ENCODE measurements at regions not wholly inside any gene's neighbourhood (a gene's known extent, or its start where the extent isn't known, plus 50 kb on each side); places are given as distances from the start of the nearest gene placed in this dataset.
"Not testable (repeated sequence)": the region's sequence is repeated elsewhere in the genome, so short reads cannot be mapped to it uniquely, and the experiment has no call there.

DNA sequence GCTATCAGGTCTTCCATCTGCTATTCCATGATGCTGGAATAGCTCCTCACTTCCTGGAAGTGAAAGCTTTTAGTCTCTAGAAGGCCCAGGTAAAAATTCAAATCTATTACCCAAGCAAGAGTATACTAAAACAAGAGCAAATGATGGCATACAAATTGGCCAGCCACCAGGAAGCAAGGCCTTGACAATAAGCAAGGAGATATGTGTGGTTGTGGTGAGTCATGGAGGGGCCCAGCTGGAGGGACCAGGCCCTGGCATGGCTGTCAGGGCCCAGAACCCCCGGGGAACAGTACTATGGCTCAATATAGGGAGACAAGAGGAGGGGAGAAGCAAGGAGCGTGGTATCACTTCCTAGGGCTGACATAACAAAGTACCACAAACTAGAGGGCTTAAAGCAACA is 358.7 kb downstream of the RRAGC start:
- no peak for DNase-seq (ENCODE audit: low read depth)

GRCh38 chr1:38500352-38500751 is 359.2 kb downstream of the RRAGC start:
- DNase-seq (ENCODE audit: low read depth): no peak

- no peak for DNase-seq (ENCODE audit: low read depth)
These were observed 360.9 kb downstream of the RRAGC start for GRCh38 chr1:38498686-38499085.

- no peak for DNase-seq (ENCODE audit: low read depth)
These were observed 361.5 kb downstream of the RRAGC start for GRCh38 chr1:38497921-38498656.

- not testable (repeated sequence) for DNase-seq (ENCODE audit: low read depth)
These were observed 366.3 kb downstream of the RRAGC start for GRCh38 chr1:38493306-38493705.

DNA sequence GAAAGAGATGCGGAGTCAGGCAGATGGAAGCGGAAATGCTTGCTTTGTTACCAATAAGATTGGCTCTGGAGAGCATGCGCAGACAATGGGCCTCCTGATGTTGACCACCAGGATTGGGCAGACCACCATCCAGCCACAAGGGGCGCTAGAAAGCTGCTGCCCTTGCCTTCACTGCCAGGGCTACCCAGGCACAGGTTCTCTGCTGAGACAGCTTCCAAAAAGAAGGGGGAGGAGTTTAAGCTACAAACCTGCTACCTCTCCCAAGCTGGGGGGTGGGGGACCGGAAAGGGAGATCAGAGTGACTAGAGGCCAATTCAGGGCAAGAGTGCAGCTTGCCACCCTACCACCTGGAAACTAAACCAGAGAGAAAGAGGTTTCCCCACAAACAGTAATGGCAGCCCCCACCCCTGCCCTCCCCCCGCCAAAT is 369.7 kb downstream of the RRAGC start:
- DNase-seq (ENCODE audit: low read depth): no peak

- no peak for DNase-seq (ENCODE audit: low read depth)
These were observed 371.2 kb downstream of the RRAGC start for GRCh38 chr1:38488162-38488898.

DNA sequence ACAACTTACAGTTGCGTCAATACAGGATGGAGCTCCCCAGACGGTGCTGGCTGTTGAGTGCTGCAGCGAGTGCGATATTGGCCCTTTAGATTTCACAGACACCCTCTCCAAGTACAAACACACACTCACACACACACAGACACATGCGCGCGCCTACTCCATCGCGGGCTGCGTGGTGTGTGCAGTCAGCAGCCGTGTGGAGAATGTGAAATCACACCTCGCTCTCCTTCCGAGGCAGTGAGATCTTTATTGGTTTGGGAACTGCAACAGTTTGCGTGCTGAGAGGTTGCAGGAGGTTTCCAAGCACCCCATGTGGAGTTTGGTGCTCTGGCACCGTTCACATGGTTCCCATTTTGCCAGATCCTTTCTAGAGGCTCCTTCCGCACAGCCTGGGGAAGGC is 372.2 kb downstream of the RRAGC start:
- DNase-seq (ENCODE audit: low read depth): no peak

GRCh38 chr1:38486085-38486484 is 373.5 kb downstream of the RRAGC start:
- no peak for DNase-seq (ENCODE audit: low read depth)

DNA sequence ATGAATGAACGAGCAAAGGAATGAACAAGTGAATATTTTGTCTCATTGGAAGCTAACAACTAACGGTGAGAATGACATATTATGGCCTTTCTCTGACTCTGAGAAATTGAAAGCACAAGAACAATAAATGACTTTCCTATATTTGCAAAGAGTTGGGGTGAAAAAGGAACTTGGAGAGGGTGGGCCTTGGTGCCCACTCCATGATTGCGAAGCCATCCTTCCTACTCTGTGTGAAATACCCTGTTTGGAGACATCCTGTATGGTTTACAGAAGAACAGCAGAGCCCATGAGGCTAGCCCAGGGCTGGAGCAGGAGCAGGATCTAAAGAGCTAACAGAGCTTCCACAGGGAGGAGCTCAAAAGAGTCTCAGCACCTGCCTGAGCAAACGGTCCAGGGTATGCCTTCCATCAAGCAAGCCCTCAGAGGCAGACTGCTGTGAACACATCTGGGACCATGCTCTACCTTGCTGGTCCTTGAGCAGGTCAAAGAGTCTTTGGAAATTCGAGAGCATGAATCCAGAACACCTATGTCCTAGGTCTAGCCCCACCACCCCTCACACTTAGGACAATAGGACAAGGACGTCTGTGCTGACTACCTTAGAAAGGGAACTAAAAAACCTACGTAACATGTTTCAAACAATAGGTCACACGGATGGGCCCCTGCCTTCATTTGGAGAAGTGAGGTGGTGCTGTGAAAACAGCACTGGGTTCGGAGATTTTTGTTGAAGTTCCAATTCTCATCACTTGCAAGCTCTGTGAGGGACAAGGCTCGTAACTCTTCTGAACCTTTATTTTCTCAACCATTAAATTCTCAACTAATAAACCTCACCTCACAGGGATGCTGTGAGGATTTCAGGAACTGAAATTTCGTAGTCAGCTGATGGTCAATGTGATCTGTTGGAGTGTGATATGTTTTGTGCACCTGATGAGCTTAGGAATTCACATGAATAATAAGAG is 377.4 kb downstream of the RRAGC start:
- no peak for DNase-seq (ENCODE audit: low read depth)

GRCh38 chr1:38479662-38480061 is 379.9 kb downstream of the RRAGC start:
- DNase-seq (ENCODE audit: low read depth): not testable (repeated sequence)

DNA sequence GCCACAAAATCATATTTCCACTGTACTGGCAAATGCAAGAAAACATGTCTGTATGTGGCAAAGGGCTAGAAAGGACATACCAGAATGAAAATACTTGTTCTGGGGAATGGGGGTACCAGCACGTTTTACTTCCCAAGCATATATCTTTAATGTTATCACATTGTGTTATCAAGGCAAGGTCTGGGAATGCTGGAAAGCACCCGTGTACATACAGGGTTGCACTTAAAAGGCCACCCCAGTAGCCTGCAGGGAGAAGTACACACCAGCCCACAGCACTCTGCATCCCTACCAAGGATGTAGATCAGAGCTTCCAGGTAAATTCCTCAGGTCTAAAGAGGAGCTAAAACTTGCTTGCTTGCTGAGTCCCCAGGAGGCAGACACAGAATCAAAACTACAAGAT is 381.8 kb downstream of the RRAGC start:
- no peak for DNase-seq (ENCODE audit: low read depth)

- no peak for DNase-seq (ENCODE audit: low read depth)
These were observed 382.8 kb downstream of the RRAGC start for GRCh38 chr1:38476850-38477178.

- no peak for DNase-seq (ENCODE audit: low read depth)
These were observed 383.3 kb downstream of the RRAGC start for GRCh38 chr1:38476111-38476849.

DNA sequence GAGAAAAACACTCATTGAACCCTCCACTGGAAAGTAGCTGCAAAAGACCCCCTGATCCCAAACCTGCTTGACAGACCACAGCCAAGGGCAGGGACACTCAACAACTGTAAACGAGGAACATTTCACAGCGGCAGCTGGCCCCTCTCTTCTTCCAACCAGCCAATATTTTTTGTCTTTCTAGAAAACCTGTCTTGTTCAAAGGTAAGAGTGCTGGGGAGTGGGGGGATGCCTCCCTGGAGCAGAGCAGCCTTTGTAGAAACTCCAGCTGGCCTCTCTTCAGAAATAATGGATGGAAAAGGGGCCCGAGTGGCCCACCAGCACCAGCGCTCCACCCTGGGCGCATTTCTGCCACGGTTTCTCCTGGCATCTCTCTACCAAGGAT is 384.0 kb downstream of the RRAGC start:
- no peak for DNase-seq (ENCODE audit: low read depth)

GRCh38 chr1:38474738-38475623 is 384.6 kb downstream of the RRAGC start:
- no peak for DNase-seq (ENCODE audit: low read depth)

GRCh38 chr1:38466487-38466886 is 393.1 kb downstream of the RRAGC start:
- DNase-seq (ENCODE audit: low read depth): no peak

DNA sequence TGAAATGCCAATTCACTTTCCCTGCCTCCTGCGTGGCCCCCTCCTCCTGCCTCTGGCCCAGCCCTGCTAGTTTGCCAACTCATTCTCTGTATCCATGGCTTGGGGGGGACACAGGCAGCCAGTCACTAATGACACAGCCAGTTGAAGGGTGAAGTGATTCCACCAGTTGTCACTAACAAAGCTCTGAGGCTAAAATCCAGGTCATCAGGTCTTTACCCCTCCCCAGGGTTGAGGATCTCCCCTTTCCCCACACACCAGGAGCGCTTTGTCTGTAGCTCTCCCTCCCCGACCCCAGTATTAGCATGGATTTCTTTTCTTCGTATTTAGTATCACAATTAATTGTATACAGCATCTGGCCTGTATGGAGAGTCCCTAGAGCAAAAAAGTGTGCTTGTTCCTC is 394.1 kb downstream of the RRAGC start:
- no peak for DNase-seq (ENCODE audit: low read depth)

- DNase-seq (ENCODE audit: low read depth): no peak
These were observed 395.4 kb downstream of the RRAGC start for GRCh38 chr1:38464071-38464661.

- DNase-seq (ENCODE audit: low read depth): no peak
These were observed 396.5 kb downstream of the RRAGC start for GRCh38 chr1:38463074-38463473.

DNA sequence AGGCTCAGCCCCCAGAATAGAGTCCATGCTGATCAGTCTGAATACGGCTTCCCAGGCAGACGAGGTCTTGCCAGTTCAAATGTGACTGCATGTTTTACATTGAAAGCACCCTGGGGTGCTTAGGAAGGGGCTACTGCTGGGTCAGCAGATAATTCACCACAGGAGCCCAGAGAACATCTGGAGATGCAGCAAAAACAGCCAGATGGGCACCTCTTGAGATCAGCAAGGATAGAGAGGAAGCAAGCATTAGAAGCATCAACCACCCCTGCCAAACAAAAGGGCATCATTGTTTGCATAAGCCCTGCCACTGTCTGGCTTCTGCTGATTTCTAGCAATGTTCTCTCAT is 403.1 kb downstream of the RRAGC start:
- no peak for DNase-seq (ENCODE audit: low read depth)
